MG63 (cell line): ENCODE measurements at regions not wholly inside any gene's neighbourhood (a gene's known extent, or its start where the extent isn't known, plus 50 kb on each side); places are given as distances from the start of the nearest gene placed in this dataset.

Source experiments
- DNase-seq: peaks from one replicate; pipeline ENCODE4 v3.0.0-alpha.2; 2020
- H3K27me3 ChIP-seq: fragments of 250-450 bp; sonication (Bioruptor Pico); 2 replicates; pipeline ENCODE4 v1.5.1; 2020; ENCODE audit warnings: mild to moderate bottlenecking, moderate library complexity
- H3K36me3 ChIP-seq: fragments of 250-450 bp; sonication (Bioruptor Pico); 2 replicates; pipeline ENCODE4 v1.5.1; 2020; ENCODE audit warnings: mild to moderate bottlenecking, moderate library complexity
- H3K4me3 ChIP-seq: fragments of 250-450 bp; sonication (Bioruptor Pico); 2 replicates; pipeline ENCODE4 v1.5.1; 2020; ENCODE audit warnings: mild to moderate bottlenecking, moderate library complexity
- H3K9me3 ChIP-seq: fragments of 250-450 bp; sonication (Bioruptor Pico); 2 replicates; pipeline ENCODE4 v1.5.1; 2020; ENCODE audit warnings: mild to moderate bottlenecking, moderate library complexity

- no peaks in the 10 kb centered on the region for H3K36me3 ChIP-seq
- DNase-seq: no peak
- H3K9me3 ChIP-seq: no peaks in the 10 kb centered on the region
- no peaks in the 10 kb centered on the region for H3K27me3 ChIP-seq
- no peak overlapping the region for H3K4me3 ChIP-seq
These were observed 1245.6 kb downstream of the OTOL1 start for GRCh38 chr3:162742159-162742717.

DNA sequence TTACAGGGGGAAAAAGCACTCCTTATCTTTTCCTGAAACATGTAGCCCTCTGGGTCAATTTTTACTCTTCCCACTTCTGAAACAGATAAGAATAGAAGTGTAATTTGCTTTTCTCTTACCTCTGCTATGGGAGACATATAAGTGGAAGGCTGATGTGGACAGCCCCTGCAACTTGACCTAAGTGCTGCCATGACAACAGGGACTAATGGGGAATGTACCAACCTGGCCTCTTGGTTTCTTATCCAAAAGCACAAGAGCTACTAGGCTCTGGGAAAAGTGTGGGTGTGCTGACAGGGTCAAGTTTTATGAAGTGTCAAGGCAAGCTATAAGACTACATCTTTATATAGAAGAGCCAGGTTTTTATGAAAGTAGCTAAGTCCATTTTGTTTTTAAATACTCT lies 1246.5 kb downstream of the OTOL1 start:
- Histone ChIP-seq H3K27me3 (no peaks in the 10 kb centered on the region), H3K4me3 (no peak overlapping the region), H3K9me3 (no peaks in the 10 kb centered on the region), H3K36me3 (no peaks in the 10 kb centered on the region)
- DNase-seq: no peak

GRCh38 chr3:162760789-162761188 lies 1264.2 kb downstream of the OTOL1 start:
- DNase-seq: no peak
- H3K27me3 ChIP-seq: 0 out of 2 replicates have a peak, but pooled peaks cover 2% of the 10 kb centered on the region

GRCh38 chr3:162764051-162764807 lies 1267.6 kb downstream of the OTOL1 start:
- H3K4me3 ChIP-seq: no peak overlapping the region
- no peaks in the 10 kb centered on the region for H3K9me3 ChIP-seq
- H3K27me3 ChIP-seq: 0 out of 2 replicates have a peak, but pooled peaks cover 2% of the 10 kb centered on the region
- DNase-seq: no peak
- H3K36me3 ChIP-seq: no peaks in the 10 kb centered on the region

More at GRCh38 chr3:162760789-162761188, 1264.2 kb downstream of the OTOL1 start:
- no peak overlapping the region for H3K4me3 ChIP-seq
- no peaks in the 10 kb centered on the region for H3K36me3 ChIP-seq
- no peaks in the 10 kb centered on the region for H3K9me3 ChIP-seq

DNA sequence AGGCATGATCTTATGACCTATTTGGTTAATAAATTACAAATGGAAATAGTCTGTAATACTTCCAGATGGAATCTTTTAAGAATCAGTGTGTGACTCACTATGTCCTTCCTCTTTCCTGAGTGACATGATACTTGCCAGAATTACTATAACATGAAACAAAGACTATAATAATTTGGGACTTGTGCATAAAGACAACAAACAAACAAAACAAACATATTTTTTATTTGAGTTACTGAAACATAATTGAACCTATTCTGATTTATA lies 1268.1 kb downstream of the OTOL1 start:
- no peaks in the 10 kb centered on the region for H3K36me3 ChIP-seq
- no peak for DNase-seq
- no peaks in the 10 kb centered on the region for H3K9me3 ChIP-seq
- H3K4me3 ChIP-seq: no peak overlapping the region
- H3K27me3 ChIP-seq: 0 out of 2 replicates have a peak, but pooled peaks cover 2% of the 10 kb centered on the region

DNA sequence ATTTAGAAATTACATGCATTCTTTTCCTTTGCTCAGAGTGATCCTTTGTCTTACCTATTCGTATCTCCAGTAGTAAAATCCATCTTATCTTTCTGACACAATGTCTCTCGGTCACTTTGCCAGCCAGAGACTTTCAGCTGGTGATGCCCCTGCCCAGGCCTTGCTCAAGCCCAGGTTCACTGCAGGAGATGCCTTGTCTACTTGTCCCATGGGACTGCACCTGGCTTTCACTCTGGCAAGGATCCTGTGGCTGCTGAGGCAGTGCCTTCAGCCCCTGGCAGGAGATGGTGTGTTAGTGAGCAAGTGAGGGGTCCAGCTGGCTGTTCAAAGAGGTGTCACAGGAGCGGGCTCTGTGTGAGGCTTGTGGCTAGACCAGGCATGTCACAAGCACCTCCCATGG lies 1268.9 kb downstream of the OTOL1 start:
- no peak overlapping the region for H3K4me3 ChIP-seq
- no peaks in the 10 kb centered on the region for H3K36me3 ChIP-seq
- no peak for DNase-seq
- no peaks in the 10 kb centered on the region for H3K9me3 ChIP-seq
- 0 out of 2 replicates have a peak, but pooled peaks cover 2% of the 10 kb centered on the region for H3K27me3 ChIP-seq

DNA sequence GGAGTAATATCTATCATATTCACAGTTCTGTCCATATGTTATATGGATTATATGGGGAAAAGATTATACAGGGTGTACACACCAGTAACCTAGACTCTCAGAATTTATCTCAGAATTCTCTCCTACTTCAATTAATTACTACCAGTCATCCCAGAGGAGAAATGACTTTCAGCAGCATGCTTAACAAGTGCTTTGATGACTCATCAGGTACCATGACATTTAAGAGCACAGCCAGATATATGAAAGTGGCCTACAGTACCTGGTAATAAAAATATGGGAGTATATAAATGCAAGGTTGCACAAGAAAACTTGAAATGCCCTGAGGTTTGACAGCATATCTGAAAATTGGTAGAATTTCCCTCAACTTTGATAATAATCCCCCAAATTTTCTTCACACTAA lies 1273.0 kb downstream of the OTOL1 start:
- no peak for DNase-seq
- Histone ChIP-seq H3K36me3 (no peaks in the 10 kb centered on the region), H3K27me3 (no peaks in the 10 kb centered on the region)

DNA sequence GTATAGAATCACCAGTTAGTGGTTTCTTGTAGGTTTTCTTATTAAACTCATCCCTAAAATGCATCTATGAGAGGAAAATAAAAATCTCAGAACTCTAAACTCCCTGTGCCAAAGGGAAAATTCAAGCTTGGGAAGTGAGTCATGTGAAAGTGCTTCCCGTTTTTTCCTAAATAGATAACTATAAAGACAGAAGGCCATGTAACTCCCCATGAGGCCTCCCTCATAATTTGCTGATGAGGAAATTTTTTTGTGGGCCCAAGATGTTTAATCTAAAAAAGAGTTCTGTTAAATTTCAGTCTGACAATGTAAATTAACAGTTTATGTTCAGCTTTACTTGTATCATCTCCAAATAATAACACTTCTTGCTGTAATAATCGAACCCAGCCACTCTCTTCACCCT lies 1273.9 kb downstream of the OTOL1 start:
- Histone ChIP-seq H3K9me3 (no peaks in the 10 kb centered on the region), H3K4me3 (no peak overlapping the region), H3K36me3 (no peaks in the 10 kb centered on the region), H3K27me3 (no peaks in the 10 kb centered on the region)
- DNase-seq: no peak

More for the DNA sequence above, 1273.0 kb downstream of the OTOL1 start:
- Histone ChIP-seq H3K9me3 (no peaks in the 10 kb centered on the region), H3K4me3 (no peak overlapping the region)

- H3K9me3 ChIP-seq: no peaks in the 10 kb centered on the region
- H3K27me3 ChIP-seq: no peaks in the 10 kb centered on the region
- H3K36me3 ChIP-seq: no peaks in the 10 kb centered on the region
- DNase-seq: no peak
- H3K4me3 ChIP-seq: no peak overlapping the region
These were observed 1278.0 kb downstream of the OTOL1 start for GRCh38 chr3:162774613-162775100.

DNA sequence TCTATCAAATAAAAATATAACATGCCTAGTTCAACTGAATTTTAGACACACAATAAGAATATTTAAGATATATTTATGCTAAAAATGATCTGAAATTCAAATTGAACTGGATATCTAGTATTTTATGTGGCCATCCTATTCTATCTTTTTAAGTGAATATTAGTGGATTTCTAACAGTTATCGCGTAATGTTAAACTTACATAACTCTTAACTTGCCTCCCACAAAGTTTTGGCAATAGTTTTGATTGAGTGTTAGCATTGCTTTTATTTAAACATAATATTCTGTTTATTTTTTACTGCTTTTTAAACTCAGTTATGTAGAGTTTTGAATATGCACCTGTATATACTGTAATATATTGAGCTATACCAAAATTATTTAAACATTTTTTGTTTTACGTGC lies 1279.5 kb downstream of the OTOL1 start:
- Histone ChIP-seq H3K27me3 (no peaks in the 10 kb centered on the region), H3K4me3 (no peak overlapping the region), H3K36me3 (no peaks in the 10 kb centered on the region), H3K9me3 (no peaks in the 10 kb centered on the region)
- DNase-seq: no peak

DNA sequence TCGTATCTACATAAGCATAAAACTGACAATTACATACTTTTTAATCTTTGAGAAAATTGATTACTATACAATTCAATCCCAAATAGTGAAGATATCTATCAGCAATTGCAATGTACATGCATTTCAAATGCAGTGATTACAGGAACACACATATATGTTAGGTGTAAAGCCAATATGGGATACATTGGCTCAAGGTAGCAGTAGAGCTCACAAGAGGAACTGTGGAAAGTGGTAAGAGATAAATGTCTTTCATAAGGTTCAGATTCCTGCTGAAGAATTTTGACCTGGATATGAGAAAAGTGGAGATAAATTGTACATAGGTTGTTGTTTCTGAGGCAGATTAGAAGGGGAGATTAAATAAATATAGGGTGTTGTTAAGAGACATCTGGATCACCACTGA lies 1280.5 kb downstream of the OTOL1 start:
- no peaks in the 10 kb centered on the region for H3K36me3 ChIP-seq
- no peaks in the 10 kb centered on the region for H3K9me3 ChIP-seq
- no peak overlapping the region for H3K4me3 ChIP-seq
- H3K27me3 ChIP-seq: no peaks in the 10 kb centered on the region
- DNase-seq: no peak

- Histone ChIP-seq H3K27me3 (no peaks in the 10 kb centered on the region), H3K9me3 (no peaks in the 10 kb centered on the region), H3K4me3 (no peak overlapping the region), H3K36me3 (no peaks in the 10 kb centered on the region)
- DNase-seq: no peak
These were observed 1283.7 kb downstream of the OTOL1 start for GRCh38 chr3:162780313-162780712.

DNA sequence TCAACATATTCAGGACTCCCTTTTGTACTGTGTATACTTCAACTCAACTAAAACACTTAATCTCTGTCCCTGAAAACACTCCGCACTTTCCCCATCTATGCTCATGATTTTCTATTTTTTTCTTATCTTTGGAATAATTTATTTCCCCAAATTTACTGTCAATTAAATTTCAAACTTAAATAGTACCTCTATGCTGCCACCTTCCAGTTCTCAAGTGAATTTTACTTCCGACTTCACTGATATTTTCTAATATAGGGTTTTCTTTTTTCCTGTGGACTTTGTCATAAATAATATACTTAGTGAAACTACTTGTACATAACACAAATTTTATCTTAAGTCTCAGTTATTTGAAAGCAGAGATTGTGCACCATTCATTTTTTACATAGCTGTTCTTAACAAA lies 1303.3 kb downstream of the OTOL1 start:
- no peaks in the 10 kb centered on the region for H3K27me3 ChIP-seq
- H3K4me3 ChIP-seq: no peak overlapping the region
- H3K36me3 ChIP-seq: no peaks in the 10 kb centered on the region
- no peaks in the 10 kb centered on the region for H3K9me3 ChIP-seq
- DNase-seq: no peak

DNA sequence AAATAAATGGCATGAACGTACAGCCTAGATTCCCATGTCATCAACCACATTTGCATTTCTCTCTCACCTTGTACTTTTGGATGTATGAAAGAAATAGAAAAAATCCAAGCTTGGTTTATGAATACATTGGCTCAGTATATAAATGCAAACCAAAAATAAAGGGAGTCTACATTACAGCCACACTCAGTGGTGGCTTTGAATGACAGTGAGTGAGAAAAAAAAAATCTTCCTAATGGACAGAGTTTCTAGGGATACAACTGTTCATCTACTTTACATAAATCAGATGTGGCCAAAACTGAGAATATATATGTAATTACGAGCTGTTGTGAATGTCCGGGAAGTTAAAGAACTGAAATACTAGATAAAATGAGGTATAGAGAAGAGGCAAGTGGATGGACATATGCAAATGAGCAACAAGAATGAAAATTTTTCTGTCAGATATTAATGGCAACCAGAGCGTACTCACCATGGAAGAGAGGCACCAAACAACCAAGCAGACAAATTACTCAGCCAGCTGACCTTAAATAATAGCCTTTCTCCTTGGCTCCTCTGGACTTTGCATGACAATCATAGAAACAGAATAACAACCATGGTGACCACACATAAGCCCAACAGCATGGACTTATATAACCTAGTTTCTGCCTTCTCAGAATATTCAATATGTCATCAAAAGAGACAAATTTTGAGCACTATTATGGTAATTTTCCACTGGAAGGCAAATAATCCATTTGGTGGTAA lies 1305.8 kb downstream of the OTOL1 start:
- no peak for DNase-seq
- H3K9me3 ChIP-seq: no peaks in the 10 kb centered on the region
- H3K4me3 ChIP-seq: no peak overlapping the region
- H3K36me3 ChIP-seq: no peaks in the 10 kb centered on the region
- H3K27me3 ChIP-seq: no peaks in the 10 kb centered on the region

DNA sequence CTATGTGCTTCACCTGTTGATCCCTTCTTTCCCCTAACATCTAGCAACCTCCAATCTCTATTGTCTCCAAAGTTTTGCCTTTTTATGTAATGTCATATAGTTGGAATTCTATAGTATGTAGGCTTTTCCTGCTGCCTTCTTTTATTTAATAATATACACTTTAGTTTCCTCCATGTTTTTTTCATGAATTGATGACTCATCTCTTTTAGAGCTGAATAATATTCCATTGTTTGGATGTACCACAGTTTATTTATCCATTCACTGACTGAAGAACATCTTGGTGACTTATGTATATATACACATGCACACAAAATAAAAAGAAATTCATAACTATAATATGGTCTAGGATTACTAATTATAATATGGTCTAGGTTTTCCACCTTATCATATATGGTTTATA lies 1314.2 kb downstream of the OTOL1 start:
- Histone ChIP-seq H3K4me3 (no peak overlapping the region), H3K36me3 (no peaks in the 10 kb centered on the region), H3K9me3 (no peaks in the 10 kb centered on the region), H3K27me3 (no peaks in the 10 kb centered on the region)
- DNase-seq: no peak

DNA sequence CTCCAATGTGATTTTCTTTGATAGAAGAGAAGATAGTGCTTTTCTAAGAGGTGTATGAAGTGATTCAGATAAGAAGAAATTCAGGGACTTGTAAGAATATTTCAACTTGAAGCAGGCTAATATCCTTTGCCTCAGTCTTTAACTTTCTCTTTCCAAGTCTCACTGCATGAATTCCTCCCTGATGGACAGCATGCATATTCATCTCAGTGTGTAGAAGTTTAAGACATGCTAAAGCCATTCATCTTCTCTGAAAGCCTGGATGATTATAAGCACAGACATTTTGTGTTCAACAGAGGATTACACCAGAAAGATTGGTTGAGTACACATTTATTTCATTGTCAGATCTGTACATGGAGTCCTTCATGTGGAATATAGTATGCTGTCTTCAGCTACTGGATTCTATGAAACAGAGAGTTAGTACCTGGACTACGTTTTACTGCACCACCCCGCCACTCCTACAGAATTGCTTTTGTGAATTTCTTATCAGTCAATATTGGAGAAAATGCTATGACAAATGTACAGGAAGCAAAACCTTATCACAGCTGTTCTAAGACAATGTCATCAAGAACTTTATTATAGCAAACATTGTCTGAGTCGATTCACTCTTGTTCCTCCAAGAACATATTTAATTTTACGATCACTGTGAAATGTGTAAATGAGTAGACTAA lies 1346.1 kb downstream of the OTOL1 start:
- H3K4me3 ChIP-seq: no peak overlapping the region
- DNase-seq: no peak
- H3K27me3 ChIP-seq: no peaks in the 10 kb centered on the region
- H3K36me3 ChIP-seq: no peaks in the 10 kb centered on the region
- no peaks in the 10 kb centered on the region for H3K9me3 ChIP-seq

DNA sequence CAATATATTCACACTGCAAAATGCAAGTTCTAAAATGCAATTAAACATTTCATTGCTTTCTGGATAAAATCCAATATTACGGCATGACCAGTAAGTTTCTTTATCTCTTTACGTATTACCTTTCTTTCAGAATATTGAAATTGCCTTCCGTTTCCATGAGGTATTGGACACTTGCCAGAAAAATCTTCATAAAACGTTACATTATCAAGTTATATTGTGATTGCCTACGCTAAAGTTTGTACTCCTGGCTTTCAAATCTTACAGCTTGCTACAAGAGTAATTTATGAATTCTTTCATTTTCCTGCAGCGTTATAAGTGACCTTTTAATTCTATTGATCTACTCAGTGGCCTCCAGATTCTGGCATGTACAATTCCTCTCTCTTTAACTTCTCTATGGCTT lies 1349.3 kb downstream of the OTOL1 start:
- Histone ChIP-seq H3K4me3 (no peak overlapping the region), H3K27me3 (no peaks in the 10 kb centered on the region), H3K36me3 (no peaks in the 10 kb centered on the region), H3K9me3 (no peaks in the 10 kb centered on the region)
- DNase-seq: no peak
